ENCODE measurements at regions not wholly inside any gene's neighbourhood (a gene's known extent, or its start where the extent isn't known, plus 50 kb on each side); places are given as distances from the start of the nearest gene placed in this dataset.
"Not testable (repeated sequence)": the region's sequence is repeated elsewhere in the genome, so short reads cannot be mapped to it uniquely, and the experiment has no call there.

- DNase-seq = no peak
These were observed 389.6 kb upstream of the MON1B start for GRCh38 chr16:76801357-76801756.

DNA sequence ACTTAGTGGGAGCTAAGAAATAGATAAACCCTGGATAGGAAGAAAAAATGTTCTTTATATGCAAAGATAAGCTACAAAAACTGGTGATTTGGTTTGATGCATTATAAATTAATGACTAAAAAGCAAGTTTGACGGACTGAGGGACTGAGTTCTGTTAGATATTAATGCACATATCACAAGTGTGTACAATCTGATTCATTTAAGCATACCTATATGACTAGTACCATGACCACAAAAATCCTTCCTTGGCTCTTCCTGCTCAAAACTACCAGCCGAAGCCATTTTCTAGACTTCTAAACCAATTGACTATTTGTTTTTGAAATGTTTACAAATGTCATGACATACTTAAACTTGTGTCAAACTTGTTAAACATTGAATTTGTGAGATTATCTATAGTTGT, 374.5 kb upstream of the MON1B start:
- DNase-seq = no peak

DNA sequence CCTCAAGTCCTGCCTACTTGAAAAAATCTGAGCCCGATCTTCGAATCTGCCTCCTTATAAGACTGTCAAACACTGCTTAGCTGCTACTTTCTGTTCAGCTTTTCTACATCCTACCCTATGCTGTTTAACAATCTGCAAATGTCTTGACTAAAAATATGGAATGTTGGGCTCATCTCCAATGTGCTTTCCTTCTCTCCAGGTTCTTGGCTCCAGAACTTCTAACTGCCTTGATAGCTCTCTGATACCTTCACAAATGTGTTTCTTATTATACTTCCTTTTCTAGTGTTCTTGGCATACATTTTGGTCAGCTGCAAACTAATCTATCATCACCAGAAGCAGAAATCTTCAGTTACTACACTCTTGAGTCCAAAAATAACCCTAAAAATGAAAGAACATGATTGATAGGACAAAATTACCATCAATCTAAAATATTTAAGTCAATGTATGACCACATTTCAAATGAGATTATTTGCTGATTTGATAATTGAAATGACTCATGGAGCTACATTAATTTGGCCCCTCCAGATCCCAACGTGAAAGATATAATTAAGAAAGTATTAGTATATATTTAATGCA, 372.3 kb upstream of the MON1B start:
- DNase-seq = no peak

DNA sequence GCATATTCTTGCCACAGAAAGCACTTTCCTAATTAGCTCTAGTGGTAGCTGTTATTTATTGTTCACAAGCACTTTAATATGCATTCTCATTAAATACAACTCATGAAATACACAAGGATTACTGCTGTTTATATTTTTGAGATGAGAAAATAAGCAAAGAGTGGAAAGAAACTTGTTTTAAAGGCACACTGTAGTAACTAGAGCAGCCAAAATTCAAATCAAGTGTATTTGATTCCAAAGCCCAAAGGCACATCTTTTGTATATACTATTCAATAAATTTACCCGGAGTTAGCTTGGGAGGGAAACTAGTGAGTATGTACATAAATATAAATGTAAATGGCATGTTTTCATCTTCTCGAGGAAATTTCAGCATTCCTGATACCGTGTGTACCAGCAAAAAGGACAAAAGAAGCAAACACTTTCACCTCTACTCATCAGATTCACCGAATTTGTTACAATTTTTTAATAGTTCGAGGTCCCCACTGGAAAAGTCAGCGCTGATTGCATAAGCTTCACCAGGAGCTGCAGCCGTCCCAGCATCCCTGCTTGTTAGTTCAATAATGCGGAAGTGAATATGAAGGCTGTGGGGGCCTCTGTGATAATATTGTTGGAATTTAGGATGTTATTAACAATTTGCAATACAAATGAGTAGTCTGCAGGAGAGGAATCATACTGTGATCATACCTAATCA, 371.6 kb upstream of the MON1B start:
- DNase-seq = no peak

GRCh38 chr16:76824221-76824620, 366.8 kb upstream of the MON1B start:
- no peak for DNase-seq

GRCh38 chr16:76824791-76825190, 366.2 kb upstream of the MON1B start:
- no peak for DNase-seq

DNA sequence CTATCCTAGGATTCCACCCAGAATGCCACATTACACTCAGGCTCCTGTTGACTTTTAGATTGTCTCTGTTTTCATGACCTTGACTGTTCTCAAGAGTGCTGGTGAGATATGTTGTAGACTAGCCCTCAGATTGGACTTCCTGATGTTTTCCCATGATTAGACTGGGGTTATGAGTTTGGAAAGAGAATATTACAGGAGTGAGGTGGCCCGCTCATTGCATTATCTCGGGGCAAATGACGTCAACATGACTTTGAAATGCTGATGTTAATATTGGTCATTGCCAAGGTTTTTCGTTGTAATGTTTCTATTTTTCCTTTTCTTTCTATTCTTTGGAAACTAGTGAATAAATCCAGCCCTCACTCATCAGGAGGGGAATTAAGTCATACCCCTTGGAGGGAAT, 355.7 kb upstream of the MON1B start:
- no peak for DNase-seq

GRCh38 chr16:76835779-76836300, 355.1 kb upstream of the MON1B start:
- DNase-seq = no peak

DNA sequence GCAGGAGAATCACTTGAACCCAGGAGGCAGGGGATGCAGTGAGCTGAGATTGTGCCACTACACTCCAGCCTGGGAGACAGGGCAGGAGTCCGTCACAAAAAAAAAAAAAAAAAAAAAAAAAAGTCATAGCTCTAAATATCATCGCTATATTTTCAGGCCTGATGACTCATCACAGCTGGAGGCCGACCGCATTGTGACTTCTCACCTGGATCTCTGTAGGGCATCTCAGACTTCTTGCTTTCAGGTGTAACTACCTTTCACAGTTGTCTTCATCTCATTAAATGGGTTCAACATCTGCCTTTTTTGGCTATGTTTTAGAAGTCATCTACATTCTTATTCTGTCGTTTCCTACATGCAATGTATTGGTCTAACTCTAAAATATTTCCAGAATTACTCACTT, 353.1 kb upstream of the MON1B start:
- no peak for DNase-seq

DNA sequence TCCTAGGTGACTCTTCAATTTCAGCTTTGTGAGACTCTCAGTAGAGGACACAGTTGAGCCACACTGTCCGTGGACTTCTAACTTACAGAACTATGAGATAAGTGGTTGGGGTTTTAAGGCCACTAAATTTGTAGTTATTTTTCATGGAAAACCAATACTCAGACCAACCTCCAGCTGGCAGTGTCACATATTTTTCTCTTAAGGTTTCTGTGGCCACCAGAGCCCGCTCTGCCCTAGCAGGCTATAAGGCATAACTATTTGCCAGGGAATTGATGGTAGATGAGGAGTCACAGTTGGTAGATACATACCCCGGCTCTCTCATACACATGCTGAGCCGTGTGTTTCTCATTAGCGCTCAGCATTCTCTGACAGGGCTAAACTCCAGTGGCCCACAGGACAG, 336.8 kb upstream of the MON1B start:
- no peak for DNase-seq

DNA sequence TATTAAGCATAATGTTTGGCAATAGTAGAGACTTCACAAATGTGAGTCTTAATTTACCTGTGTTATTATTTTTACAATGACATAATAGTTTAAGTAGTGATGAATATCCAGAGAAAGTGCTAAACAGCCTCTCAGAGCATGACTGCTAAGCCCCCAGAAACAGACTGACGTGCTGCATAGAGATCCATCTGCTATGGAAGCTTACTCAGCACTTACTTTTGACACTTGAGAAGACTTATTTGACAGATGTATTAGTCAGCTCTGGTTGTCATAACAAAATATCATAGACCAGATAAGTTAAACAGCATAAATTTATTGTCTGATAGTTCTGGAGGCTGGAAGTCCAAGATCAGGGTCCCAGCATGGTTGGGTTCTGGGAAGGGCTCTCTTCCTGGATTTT, 334.9 kb upstream of the MON1B start:
- no peak for DNase-seq

- DNase-seq = no peak
These were observed 333.6 kb upstream of the MON1B start for GRCh38 chr16:76857402-76857801.

DNA sequence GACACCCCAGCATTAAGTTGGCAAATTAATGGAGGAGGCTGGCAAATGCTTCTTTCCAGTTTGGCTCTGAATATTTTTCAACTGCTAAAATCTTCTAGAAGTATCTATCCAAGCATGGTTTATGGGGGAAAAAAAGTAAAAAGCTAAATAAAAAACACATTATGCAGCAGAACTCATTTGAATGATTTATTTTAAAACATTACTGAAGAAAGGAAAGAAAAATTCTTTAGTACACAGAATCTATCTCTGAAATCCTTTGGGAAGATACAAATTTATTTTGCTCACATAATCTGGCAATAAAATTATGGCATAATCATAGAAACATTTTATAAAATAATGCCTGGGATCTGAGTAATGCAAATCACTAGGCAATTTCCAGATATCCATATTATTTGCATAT, 328.1 kb upstream of the MON1B start:
- DNase-seq = no peak

- DNase-seq = no peak
These were observed 324.0 kb upstream of the MON1B start for GRCh38 chr16:76866994-76867393.

- no peak for DNase-seq
These were observed 315.1 kb upstream of the MON1B start for GRCh38 chr16:76875898-76876297.

DNA sequence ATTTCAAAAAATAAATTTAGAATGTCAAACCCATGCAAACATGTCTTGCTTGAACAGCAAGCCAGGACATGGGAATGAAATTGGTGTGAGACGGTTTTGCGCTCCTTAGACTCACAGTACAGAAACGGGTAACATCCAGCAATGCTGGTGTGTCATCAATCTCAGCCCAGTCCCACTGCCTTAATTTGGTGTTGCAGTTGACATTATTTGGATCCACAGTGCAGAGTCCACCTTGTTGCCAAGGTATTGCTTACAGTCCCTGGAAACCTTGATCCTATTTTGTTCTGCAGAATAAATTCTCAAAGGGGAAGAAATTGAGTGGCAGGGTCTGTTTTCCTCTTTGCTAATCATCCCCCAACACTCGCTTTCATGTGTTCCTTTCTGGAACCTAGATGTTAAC, 311.6 kb upstream of the MON1B start:
- no peak for DNase-seq

DNA sequence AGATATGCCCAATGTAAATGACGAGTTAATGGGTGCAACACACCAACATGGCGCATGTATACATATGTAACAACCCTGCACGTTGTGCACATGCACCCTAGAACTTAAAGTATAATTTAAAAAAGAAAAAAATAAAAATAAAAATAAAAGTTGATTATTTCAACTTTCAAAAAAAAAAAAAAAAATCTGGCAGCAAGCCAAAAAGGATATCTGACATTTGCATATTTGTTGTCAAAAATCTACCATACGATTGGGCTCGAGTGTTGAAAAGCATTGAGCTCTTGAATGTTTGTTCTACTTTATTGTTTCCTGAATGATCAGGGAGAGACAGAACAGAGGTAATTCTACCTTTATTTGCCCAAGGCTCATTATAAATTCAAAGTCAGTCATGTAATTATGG, 310.5 kb upstream of the MON1B start:
- DNase-seq = not testable (repeated sequence)

GRCh38 chr16:76882105-76882504, 308.9 kb upstream of the MON1B start:
- no peak for DNase-seq

DNA sequence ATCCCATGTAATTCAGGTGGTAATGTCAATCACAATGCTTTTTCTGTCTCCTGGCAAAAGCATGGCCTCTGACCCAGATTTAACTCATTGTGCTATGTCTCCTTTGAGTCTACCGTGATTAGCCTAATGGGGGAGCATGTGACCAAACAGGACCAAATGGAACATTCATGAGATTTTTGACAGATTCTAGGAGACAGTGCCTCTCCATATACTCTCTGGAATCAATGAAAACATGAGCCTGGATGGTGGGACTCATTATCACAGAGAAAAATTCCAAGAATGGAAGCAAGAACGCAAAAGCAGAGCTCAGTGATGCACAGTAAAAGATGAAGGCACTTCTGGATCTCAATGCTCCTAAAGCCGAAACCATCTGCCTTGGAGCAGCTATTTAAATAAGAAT, 307.9 kb upstream of the MON1B start:
- no peak for DNase-seq

GRCh38 chr16:76885776-76886537, 305.0 kb upstream of the MON1B start:
- no peak for DNase-seq

DNA sequence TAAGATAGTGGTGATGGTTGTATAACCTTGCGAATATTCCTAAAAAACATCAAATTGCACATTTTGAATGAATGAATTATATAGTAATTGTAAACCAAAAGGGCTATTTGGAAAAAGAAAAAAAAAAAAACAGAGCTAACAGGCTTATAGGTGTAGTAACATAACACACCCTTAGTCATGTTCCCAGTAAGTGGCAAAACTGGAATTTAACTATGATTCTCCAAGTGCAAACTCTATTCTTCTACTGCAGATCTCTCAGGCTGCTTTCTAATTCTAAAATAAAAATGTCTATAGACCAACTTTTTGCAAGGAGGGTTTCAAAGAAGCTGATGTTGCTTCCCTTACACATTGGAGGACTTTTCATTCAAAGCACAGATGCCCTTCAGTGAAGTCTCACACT, 293.2 kb upstream of the MON1B start:
- no peak for DNase-seq

DNA sequence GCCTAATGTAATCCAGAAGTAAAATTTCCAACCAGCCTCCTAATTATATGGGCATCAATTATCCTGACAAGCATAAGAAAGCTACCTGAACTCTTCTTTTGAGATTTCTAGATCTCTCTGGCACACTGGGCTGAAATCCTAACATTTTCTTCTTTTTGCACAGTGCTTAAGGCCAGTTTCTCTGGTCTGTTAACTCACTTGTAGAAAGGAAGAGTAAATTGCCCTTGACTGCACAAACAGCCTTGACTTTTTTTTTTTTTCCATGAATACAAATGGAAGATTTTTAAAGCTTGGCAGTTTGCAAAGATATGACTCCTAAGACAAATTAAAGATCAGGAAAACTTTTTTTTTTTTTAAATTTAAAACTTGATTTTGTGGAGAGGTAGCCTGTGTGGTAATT, 291.2 kb upstream of the MON1B start:
- peak; percentile 22 for DNase-seq

Data from renal pelvis (tissue), 1 donor.